Right lung (tissue), 2 donors: ENCODE measurements at regions not wholly inside any gene's neighbourhood (a gene's known extent, or its start where the extent isn't known, plus 50 kb on each side); places are given as distances from the start of the nearest gene placed in this dataset.

Source experiments
- DNase-seq, 2 donors: peaks; one replicate each; pipeline ENCODE4 v3.0.0-alpha.2; 2013

DNA sequence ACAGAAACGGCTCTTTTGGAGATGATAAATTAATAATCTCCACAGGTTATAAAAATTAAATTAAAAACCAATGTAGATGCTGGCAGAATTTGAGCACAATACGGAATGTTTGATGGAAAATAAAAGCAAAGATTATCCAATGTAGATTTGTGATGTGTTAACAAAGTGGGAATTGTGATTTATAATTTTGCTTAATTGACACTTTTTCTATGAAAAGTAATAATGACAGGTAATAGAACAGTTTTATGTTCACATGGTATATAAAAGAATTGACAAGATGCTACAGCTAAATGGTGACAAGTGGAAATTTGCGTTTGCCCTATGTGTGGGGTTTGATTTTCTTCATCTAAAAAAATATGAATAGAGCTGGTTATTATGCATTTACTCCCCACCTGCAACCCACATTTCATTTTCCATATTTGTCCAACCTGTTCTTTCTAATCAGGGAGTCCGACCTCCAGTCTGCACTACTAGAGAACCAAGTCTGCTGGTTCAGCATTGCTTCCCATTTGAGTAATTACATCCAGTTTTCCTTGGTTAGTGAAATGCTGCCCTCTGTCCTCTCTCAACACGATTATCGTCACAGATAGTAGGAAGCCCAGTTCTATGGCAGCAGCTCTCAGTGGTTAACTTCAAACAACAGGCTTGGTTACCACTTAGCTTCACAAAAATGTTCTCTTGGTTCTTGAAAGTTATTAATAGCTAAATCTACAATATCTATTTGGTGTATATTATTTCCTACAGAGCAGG lies 61.4 kb upstream of the SLITRK1 start:
- DNase-seq = no peak

DNA sequence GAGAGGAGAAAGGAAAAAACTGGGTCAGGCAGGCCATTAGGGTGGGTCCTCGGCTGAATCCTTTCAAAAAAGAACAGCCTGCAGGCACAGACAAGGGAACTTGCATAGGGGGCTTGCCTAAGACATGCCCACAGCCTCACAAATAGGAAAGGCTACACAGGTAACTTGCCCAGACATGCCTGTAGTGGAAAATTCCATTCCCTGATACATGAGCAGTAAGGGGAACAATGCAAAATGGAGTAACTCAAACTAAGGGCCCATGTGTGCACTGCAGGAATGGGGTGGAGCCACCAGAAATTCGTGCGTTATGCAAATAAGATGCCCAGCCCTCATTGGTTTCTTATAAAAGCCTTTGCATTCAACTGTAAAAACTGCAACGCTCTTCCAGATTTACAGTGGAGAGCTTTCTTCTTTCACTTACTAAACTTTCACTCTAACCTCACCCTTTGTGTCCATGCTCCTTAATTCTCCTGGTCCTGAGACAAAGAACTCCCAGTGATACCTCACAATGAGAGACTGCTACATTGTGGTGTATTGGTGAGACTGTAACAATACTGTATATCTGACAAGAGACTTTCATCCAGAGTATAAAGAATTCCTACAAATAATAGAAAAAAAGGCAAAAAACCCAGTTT lies 59.5 kb upstream of the SLITRK1 start:
- DNase-seq = no peak

DNA sequence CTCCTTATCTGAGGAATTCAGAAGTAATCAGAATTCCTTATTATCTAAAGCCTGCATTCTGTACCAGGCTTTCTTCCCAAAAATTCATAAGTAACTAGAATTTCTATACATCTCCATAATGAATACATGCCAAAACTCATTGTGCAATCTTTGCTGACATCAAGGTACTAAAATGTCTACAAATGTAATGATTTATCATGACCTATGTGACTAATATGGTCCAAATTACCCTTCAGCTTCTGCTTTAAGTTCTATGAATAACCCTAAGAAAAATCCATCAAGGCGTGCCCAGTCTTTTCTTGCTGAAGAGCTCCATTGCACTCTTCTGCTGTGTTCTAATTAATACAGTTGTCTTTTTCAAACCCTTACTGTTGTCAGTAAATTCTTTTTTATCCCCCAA lies 58.5 kb upstream of the SLITRK1 start:
- no peak for DNase-seq

DNA sequence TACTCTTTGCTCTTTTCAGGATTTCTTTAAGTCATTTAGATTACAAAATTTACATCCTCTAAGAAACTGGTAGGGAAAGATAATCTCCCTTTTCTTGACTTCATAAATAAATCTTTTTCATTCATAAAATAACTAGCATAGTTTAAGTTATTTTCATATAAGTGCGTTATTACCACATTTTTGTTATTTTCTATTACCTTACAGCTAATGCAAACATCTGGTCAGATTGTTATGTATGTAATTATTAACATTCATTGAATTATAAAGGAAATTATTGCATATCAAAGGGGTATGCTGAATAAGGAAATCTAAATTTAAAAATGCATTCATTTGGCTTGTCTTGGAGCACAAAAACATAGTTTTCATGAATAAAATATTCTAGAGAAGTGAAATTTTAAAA lies 55.3 kb upstream of the SLITRK1 start:
- DNase-seq = no peak

DNA sequence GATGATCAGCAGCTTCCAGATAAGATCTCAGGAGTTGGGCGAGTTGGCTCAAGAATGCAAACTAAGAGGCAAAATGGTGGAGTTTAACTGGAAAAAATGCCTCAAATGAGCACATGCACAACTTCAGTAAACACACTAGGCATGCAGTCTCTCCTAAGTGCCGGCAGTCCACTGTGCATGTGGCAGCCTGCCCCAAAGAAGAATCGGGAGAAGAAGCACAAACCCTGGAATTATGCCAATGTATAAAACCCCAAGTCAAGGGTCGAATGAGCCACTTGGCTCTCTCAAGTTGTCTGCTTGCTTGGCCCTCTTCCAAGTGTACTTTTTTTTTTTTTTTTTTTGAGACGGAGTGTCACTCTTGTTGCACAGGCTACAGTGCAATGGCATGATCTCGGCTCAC lies 53.3 kb upstream of the SLITRK1 start:
- no peak for DNase-seq
